ENCODE measurements at regions not wholly inside any gene's neighbourhood (a gene's known extent, or its start where the extent isn't known, plus 50 kb on each side); places are given as distances from the start of the nearest gene placed in this dataset.

- Histone ChIP-seq H2AK5ac (ENCODE audit: low read depth, low read length) (no peak overlapping the region), H3K4me2 (ENCODE audit: insufficient read depth in 1 of 2, low read depth in 2 of 2, low read length in 2 of 2) (no peak overlapping the region), H2AFZ (ENCODE audit: low read length) (no peak overlapping the region), H3K9me3 (ENCODE audit: insufficient read depth in 2 of 2, low read depth in 1 of 2, low read length in 1 of 2) (no peaks in the 10 kb centered on the region), H3K14ac (ENCODE audit: insufficient read length) (no peak overlapping the region), H3K56ac (replicated peaks; ENCODE audit: insufficient read length, low read depth, low read length) (no peak overlapping the region), H3K79me2 (ENCODE audit: control insufficient read depth in 1 of 2, insufficient read depth in 2 of 2, low read length in 2 of 2) (no peaks in the 10 kb centered on the region), H4K5ac (ENCODE audit: insufficient read length, low read depth, low read length) (no peak overlapping the region), H2BK15ac (ENCODE audit: low read length) (no peak overlapping the region), H3K4me3 (ENCODE audit: extremely low read depth in 1 of 4, insufficient read depth in 2 of 4, low read depth in 3 of 4, low read length in 4 of 4) (no peak overlapping the region), H4K8ac (ENCODE audit: extremely low read depth, insufficient read depth, low read length) (no peak overlapping the region), H2BK20ac (ENCODE audit: low read length) (no peak overlapping the region), H3K79me1 (ENCODE audit: low read depth, low read length) (no peaks in the 10 kb centered on the region), H3K4me1 (replicated peaks in 1 of 4; ENCODE audit: control insufficient read depth in 3 of 4, insufficient read depth in 4 of 4, low read length in 3 of 4) (no peaks in the 10 kb centered on the region; a peak in 1 of 7 replicates), H4K91ac (replicated peaks; ENCODE audit: insufficient read length, low read length) (no peak overlapping the region), H3K36me3 (ENCODE audit: control insufficient read depth in 2 of 4, insufficient read depth in 4 of 4, low read length in 3 of 4) (no peaks in the 10 kb centered on the region), H3K23me2 (ENCODE audit: low read depth, low read length) (no peaks in the 10 kb centered on the region), H3K27me3 (replicated peaks in 1 of 4; ENCODE audit: control insufficient read depth in 3 of 4, extremely low read depth in 1 of 4, insufficient read depth in 3 of 4, low read length in 3 of 4) (no peaks in the 10 kb centered on the region), H2BK120ac (replicated peaks; ENCODE audit: low read depth, low read length) (no peak overlapping the region), H3K9ac (replicated peaks in 1 of 4; ENCODE audit: extremely low read depth in 1 of 4, low read depth in 3 of 4, low read length in 3 of 4) (no peak overlapping the region), H3K23ac (ENCODE audit: insufficient read length) (no peak overlapping the region), H3K4ac (replicated peaks; ENCODE audit: insufficient read length, low read depth, low read length) (no peak overlapping the region), H2BK5ac (ENCODE audit: low read depth, low read length) (no peak overlapping the region), H2BK12ac (ENCODE audit: low read depth, low read length) (no peak overlapping the region), H4K20me1 (replicated peaks in 1 of 2; ENCODE audit: control insufficient read depth in 1 of 2, insufficient read depth in 2 of 2, low read length in 2 of 2) (no peaks in the 10 kb centered on the region), H3K18ac (ENCODE audit: extremely low read depth, low read length) (no peak overlapping the region), H3K27ac (ENCODE audit: low read depth, low read length) (no peak overlapping the region)
- 80% methylated on average over 1 of the region's 1 CpG; no CpG with 5 or more reads in 1 of the 2 experiments for WGBS, 2 experiments (ENCODE audit: extremely low coverage in 1 of 2, insufficient coverage in 1 of 2, insufficient read length in 1 of 2, insufficient replicate concordance in 2 of 2, low coverage in 1 of 2, low lambda C conversion rate in 2 of 2, missing lambda C conversion rate in 1 of 2)
- ChIA-PET POLR2A (ENCODE audit: partially characterized antibody) (no interaction called here), CTCF (ENCODE audit: partially characterized antibody) (no interaction called here)
- no peak for FAIRE-seq
- DNase-seq (ENCODE audit: low read depth in 1 of 2, low spot score in 2 of 2), result no peak
- TF ChIP-seq E2F6 (IDR thresholded peaks at IDR 0.05), result no peak
- no peak for TF ChIP-seq SRF (IDR thresholded peaks at IDR 0.05; ENCODE audit: low read depth, low read length)
- no peak for TF ChIP-seq SAP30 (IDR thresholded peaks at IDR 0.05; ENCODE audit: insufficient read depth, insufficient replicate concordance, low read length)
- no peak for TF ChIP-seq RXRA (IDR thresholded peaks at IDR 0.05; ENCODE audit: insufficient read depth, low read depth, low read length)
- TF ChIP-seq KDM1A (IDR thresholded peaks at IDR 0.05; ENCODE audit: borderline replicate concordance, low read length), result no peak
- no peak for TF ChIP-seq HDAC2 (IDR thresholded peaks at IDR 0.05; ENCODE audit: borderline replicate concordance in 1 of 2, low read depth in 2 of 2, low read length in 2 of 2)
- no peak for TF ChIP-seq SP2 (IDR thresholded peaks at IDR 0.05; ENCODE audit: low read length)
- TF ChIP-seq CEBPB (IDR thresholded peaks at IDR 0.05; ENCODE audit: low read depth, low read length), result no peak
Measured at GRCh38 chr2:155852156-155852555, 480.4 kb downstream of the NR4A2 start.

Data from H1 (cell line).